ENCODE measurements at regions not wholly inside any gene's neighbourhood (a gene's known extent, or its start where the extent isn't known, plus 50 kb on each side); places are given as distances from the start of the nearest gene placed in this dataset.

- no peaks in the 10 kb centered on the region for H3K36me3 ChIP-seq
- H3K4me3 ChIP-seq: no peak overlapping the region
- no peak overlapping the region for H3K27ac ChIP-seq
- intact Hi-C loops (cut with DNase I): no loop called here
- no peaks in the 10 kb centered on the region for H3K27me3 ChIP-seq (ENCODE audit: low read depth)
- TF ChIP-seq CTCF (IDR thresholded peaks at IDR 0.05): no peak
- no peaks in the 10 kb centered on the region for H3K4me1 ChIP-seq
- H3K9me3 ChIP-seq: no peaks in the 10 kb centered on the region
- DNase-seq (no peak), ATAC-seq (no peak)
Observed at GRCh38 chr7:34449765-34450164, 208.3 kb upstream of the NPSR1 start.

- H3K4me1 ChIP-seq: no peaks in the 10 kb centered on the region
- no peaks in the 10 kb centered on the region for H3K27me3 ChIP-seq (ENCODE audit: low read depth)
- no peak overlapping the region for H3K4me3 ChIP-seq
- no peaks in the 10 kb centered on the region for H3K36me3 ChIP-seq
- ATAC-seq (no peak), DNase-seq (no peak)
- H3K9me3 ChIP-seq: no peaks in the 10 kb centered on the region
- no peak overlapping the region for H3K27ac ChIP-seq
- TF ChIP-seq CTCF (IDR thresholded peaks at IDR 0.05): no peak
- intact Hi-C loops (cut with DNase I): no loop called here
Observed at GRCh38 chr7:34451183-34451582, 206.8 kb upstream of the NPSR1 start.

GRCh38 chr7:34451923-34452322 lies 206.1 kb upstream of the NPSR1 start:
- Histone ChIP-seq H3K36me3 (no peaks in the 10 kb centered on the region), H3K27ac (no peak overlapping the region), H3K4me1 (no peaks in the 10 kb centered on the region), H3K27me3 (ENCODE audit: low read depth) (no peaks in the 10 kb centered on the region), H3K4me3 (no peak overlapping the region), H3K9me3 (no peaks in the 10 kb centered on the region)
- TF ChIP-seq CTCF (IDR thresholded peaks at IDR 0.05): no peak
- no peak for ATAC-seq
- intact Hi-C loops (cut with DNase I): no loop called here
- DNase-seq: no peak

GRCh38 chr7:34452363-34452762 lies 205.7 kb upstream of the NPSR1 start:
- H3K27me3 ChIP-seq (ENCODE audit: low read depth): no peaks in the 10 kb centered on the region
- H3K9me3 ChIP-seq: no peaks in the 10 kb centered on the region
- DNase-seq (no peak), ATAC-seq (no peak)
- no peaks in the 10 kb centered on the region for H3K36me3 ChIP-seq
- no peak overlapping the region for H3K4me3 ChIP-seq
- intact Hi-C loops (cut with DNase I): no loop called here
- no peak for TF ChIP-seq CTCF (IDR thresholded peaks at IDR 0.05)
- no peak overlapping the region for H3K27ac ChIP-seq
- no peaks in the 10 kb centered on the region for H3K4me1 ChIP-seq

GRCh38 chr7:34453150-34453549 lies 204.9 kb upstream of the NPSR1 start:
- Histone ChIP-seq H3K27ac (no peak overlapping the region), H3K9me3 (no peaks in the 10 kb centered on the region), H3K27me3 (ENCODE audit: low read depth) (no peaks in the 10 kb centered on the region), H3K4me1 (no peaks in the 10 kb centered on the region), H3K4me3 (no peak overlapping the region), H3K36me3 (no peaks in the 10 kb centered on the region)
- no peak for TF ChIP-seq CTCF (IDR thresholded peaks at IDR 0.05)
- intact Hi-C loops (cut with DNase I): no loop called here
- ATAC-seq (no peak), DNase-seq (no peak)

- H3K27me3 ChIP-seq (ENCODE audit: low read depth): no peaks in the 10 kb centered on the region
- no peak overlapping the region for H3K27ac ChIP-seq
- H3K4me1 ChIP-seq: no peaks in the 10 kb centered on the region
- no peaks in the 10 kb centered on the region for H3K36me3 ChIP-seq
- no peaks in the 10 kb centered on the region for H3K9me3 ChIP-seq
- ATAC-seq (no peak), DNase-seq (no peak)
- no peak for TF ChIP-seq CTCF (IDR thresholded peaks at IDR 0.05)
- intact Hi-C loops (cut with DNase I): no loop called here
- no peak overlapping the region for H3K4me3 ChIP-seq
Observed at GRCh38 chr7:34454381-34454780, 203.6 kb upstream of the NPSR1 start.
